HG03521 (cell line): ENCODE measurements at regions not wholly inside any gene's neighbourhood (a gene's known extent, or its start where the extent isn't known, plus 50 kb on each side); places are given as distances from the start of the nearest gene placed in this dataset.
"Not testable (repeated sequence)": the region's sequence is repeated elsewhere in the genome, so short reads cannot be mapped to it uniquely, and the experiment has no call there.

Experiments used
- ATAC-seq: cut with Tn5 transposase; IDR thresholded peaks from one replicate; pipeline ENCODE4 v1.9.1; 2021; ENCODE audit warnings: mild to moderate bottlenecking, moderate library complexity; ENCODE audit not compliant: unreplicated experiment

GRCh38 chr1:55536545-55536865, 321.3 kb upstream of the USP24 start:
- no peak for ATAC-seq

GRCh38 chr1:55535724-55536544, 320.8 kb upstream of the USP24 start:
- ATAC-seq: no peak

GRCh38 chr1:55534565-55535121, 319.5 kb upstream of the USP24 start:
- ATAC-seq: no peak

- no peak for ATAC-seq
Observed at GRCh38 chr1:55531644-55532043, 316.5 kb upstream of the USP24 start.

DNA sequence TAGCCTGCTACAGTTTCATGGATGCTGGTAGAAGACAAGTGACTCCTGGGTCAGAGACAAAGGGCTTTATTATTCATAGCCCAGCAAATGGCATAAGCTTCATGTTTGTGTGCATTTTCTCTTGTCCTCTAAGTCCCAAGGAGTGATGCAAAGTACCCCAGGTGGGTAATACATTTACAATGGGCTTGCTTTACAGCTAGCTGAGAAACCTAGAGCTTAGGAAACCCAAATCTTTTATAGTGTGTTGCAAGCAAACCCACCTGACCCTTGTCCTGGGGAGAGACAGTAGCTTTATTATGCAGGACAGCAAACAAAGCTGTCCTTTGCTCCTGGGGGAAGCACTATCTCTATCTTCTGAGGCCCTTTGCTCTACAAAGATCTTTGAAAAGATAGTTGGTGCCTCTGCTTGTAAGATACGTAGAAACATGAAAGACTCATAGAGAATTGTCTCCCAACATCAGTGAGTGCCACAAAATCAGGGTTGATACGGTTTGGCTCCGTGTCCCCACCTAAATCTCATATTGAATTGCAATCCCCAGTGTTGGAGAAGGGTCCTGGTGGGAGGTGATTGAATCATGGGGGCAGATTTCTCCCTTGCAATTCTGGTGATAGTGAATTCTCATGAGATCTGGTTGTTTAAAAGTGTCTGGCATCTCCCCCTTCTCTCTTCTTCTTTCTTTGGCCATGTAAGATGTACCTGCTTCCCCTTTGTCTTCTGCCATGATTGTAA, 315.8 kb upstream of the USP24 start:
- ATAC-seq: no peak

- ATAC-seq: no peak
Observed at GRCh38 chr1:55529017-55529416, 313.9 kb upstream of the USP24 start.

DNA sequence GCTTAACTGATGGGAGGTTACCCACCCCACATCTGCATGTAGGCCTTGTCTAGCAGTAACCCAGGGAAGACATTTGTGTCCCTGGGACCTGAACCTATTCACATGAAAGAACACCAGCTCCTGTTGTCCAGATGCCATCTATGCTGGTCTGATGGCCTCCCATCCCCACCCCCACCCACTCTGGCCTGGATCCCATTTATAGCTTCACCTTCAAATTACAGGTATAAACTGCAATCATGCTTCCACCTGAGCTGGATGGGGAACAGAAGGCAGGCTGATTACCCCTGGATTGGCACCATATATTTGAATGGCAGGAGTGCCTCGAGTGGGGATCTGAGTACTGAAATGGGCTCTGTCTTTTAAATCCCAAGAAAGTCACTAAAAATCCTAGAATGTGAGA, 312.7 kb upstream of the USP24 start:
- ATAC-seq: no peak

- ATAC-seq: no peak
Observed at GRCh38 chr1:55526716-55527115, 311.6 kb upstream of the USP24 start.

DNA sequence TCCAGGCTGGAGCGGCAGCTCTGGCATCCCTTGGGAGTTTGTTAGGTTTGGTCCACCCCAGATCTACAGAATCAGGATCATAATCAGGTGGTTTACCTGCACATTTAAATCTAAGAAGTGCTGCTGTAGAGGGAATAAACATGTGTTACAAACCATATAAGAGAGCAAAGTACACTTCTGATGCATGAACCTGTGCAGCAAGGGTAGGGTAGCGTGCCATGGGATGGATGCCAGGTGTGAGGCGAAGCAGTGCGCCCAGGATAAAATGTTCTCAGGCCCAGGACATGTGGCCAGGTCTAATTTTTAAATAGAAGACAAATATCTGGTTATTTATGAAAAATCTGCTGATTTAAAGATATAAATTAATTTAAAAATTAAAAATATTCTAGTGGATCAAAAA, 308.8 kb upstream of the USP24 start:
- ATAC-seq: no peak

GRCh38 chr1:55522982-55523381, 307.8 kb upstream of the USP24 start:
- ATAC-seq: no peak

DNA sequence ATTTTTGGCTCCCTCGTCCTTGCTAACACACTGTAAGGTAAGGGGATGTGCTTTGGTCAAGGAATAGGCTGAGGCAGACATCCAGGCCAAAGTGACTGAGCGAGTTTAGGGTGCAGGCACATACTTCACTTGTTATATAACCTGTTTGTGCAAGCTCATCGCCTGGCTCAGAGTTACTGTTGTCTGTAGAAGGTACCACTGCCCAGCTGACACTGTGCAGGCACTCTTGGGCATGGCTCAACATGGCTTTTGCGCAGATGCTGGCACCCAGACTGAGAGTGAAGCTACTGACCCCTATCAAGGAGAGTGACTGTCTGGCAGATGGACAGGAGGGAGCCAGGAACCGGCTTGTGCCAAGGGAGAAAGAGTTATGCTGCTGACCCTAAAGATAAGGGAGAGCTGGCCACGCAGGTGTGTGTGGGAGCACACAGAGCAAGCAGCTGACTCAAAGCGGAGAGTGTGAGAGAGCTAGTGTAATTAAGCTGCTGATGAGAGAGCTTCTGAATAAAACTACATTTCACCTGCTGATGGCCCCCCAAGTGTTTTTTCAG, 307.3 kb upstream of the USP24 start:
- ATAC-seq: no peak

DNA sequence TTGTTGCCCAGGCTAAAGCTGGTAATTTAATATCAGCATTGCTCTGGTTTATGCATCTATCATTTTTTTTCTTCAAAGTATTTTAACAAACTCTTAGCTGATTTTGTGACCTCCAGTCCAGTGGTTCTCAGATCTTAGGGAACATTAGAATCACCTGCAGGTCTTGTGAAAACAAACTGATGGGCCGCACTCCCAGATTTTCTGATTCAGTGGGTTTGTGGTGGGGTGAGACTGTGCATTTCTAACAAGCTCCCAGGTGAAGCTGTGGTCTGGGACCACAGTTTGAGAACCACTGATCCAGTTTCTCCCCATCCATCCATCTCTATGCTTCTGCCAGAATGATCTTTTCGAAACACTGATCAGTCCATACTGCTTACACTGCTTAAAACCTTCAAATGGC, 305.7 kb upstream of the USP24 start:
- ATAC-seq: no peak

- no peak for ATAC-seq
Observed at GRCh38 chr1:55519937-55520683, 304.9 kb upstream of the USP24 start.

DNA sequence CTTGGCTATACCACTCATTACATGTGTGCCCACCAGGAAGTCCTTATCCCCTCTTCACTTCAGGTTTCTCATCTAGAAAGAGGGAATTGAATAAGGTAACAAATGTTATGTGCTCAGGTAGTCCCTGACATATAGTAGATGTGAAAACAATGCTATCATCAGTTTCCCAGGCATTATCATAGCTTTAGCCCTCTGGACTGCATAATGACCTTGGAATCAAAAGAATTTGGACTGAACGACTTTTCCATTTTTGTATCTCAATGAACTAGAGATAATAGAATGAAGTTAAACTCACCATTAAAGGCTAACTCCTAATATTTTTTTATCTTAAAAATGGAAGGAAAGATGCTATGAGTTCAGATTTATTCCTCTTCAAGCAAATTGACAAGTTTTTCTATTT, 304.1 kb upstream of the USP24 start:
- ATAC-seq: no peak

DNA sequence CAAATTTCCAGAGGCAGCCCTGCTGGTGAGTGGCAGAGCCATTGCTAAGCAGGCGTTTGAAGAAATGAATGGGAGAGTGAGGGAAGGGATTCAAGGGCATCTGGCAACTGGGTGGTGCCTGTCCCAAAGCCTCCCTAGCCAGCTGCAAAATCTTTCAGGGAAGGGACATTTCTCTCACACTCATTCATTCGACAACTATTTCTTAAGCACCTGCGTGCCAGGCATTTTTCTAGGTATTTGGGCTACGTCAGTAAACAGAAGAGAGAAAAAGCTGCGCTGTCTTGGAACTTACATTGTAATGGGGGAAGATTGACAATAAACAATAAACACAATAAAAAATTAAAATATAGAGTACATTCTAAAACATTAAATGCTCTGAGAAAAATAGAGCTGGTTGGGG, 301.9 kb upstream of the USP24 start:
- ATAC-seq: no peak

- not testable (repeated sequence) for ATAC-seq
Observed at GRCh38 chr1:55514571-55514970, 299.4 kb upstream of the USP24 start.

- no peak for ATAC-seq
Observed at GRCh38 chr1:55512466-55512865, 297.3 kb upstream of the USP24 start.

GRCh38 chr1:55507578-55507931, 292.4 kb upstream of the USP24 start:
- ATAC-seq: no peak

DNA sequence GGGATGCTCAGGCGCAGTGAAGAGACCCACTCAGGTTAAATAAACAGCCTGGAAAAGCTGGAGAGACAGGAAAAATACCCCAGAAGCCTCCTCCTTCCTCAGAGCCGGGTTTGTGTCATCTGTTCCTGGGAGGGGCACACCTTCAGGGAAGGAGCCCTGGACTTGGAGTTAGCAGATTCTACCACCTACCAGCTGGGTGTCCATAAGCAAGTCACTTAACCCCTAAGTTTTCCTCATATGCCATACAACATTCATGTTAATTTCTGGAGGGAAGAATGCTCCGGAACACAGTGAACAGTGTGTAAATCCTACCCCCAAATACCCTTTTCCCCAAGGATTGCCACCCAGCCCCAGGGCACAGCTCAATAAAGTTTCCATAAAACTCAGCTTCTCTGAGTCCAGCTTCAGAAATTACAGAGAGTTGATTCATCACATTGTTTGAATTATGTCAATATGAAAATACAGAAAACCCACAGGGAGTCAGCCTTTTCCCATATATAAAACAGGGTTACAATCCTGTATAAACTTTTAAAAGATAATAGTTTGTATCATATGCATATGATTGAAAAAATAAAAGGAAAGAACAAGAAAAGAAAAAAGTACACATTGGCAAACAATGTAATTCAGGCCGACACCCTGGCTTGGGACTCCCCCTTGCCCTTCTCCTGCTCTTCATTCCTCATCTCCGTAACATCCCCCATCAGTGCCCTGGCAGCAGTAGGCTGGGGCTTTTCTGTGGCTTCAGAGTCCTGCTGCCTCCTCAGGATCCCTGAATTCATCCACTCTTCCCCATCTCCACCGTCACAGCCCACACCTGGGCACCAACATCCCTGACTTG, 291.8 kb upstream of the USP24 start:
- no peak for ATAC-seq

DNA sequence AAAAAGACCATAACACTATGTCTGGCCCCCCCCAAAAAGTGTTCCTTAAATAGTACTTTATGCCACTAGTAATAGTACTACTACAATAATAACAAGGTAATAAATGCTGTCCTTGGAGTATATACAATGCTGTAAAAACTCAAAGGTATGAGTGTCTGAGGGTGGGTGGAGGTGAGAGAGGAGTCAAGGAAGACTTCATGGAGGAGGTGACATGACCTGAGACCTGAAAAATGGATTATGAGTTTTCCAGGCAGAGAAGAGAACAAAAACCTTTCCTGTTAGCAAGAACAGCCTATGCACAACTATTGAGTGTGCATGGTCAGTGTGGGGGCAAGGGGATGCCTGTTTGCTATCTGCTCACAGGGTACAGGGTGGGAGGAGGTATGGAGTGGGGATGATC, 290.2 kb upstream of the USP24 start:
- no peak for ATAC-seq
